Endodermal cell (in vitro differentiated cells): ENCODE measurements at regions not wholly inside any gene's neighbourhood (a gene's known extent, or its start where the extent isn't known, plus 50 kb on each side); places are given as distances from the start of the nearest gene placed in this dataset.

Experiments used
- DNase-seq: peaks from one replicate; pipeline ENCODE4 v3.0.0-alpha.2; 2017
- H3K27ac ChIP-seq: 2 replicates; pipeline ENCODE4 v1.5.1; 2013; ENCODE audit warnings: mild to moderate bottlenecking, low read depth, low read length, moderate library complexity
- H3K27me3 ChIP-seq: 2 replicates; pipeline ENCODE4 v1.6.1; 2013; ENCODE audit warnings: mild to moderate bottlenecking, low read length, moderate library complexity; ENCODE audit not compliant: insufficient read depth, control insufficient read depth, poor library complexity, severe bottlenecking
- H3K36me3 ChIP-seq: 2 replicates; pipeline ENCODE4 v1.7.0; 2013; ENCODE audit warnings: mild to moderate bottlenecking, low read length, moderate library complexity; ENCODE audit not compliant: control insufficient read depth, insufficient read depth
- H3K4me1 ChIP-seq: one replicate; pipeline ENCODE4 v1.7.0; 2013; ENCODE audit warnings: low read length; ENCODE audit not compliant: control insufficient read depth, insufficient read depth
- H3K4me3 ChIP-seq: 2 replicates; pipeline ENCODE4 v1.5.1; 2013; ENCODE audit warnings: mild to moderate bottlenecking, low read length, moderate library complexity
- H3K9ac ChIP-seq: 2 replicates; pipeline ENCODE4 v1.6.1; 2013; ENCODE audit warnings: mild to moderate bottlenecking, low read length, moderate library complexity; ENCODE audit not compliant: poor library complexity, severe bottlenecking; ENCODE audit errors: extremely low read depth
- H3K9me3 ChIP-seq: 2 replicates; pipeline ENCODE4 v1.6.1; 2013; ENCODE audit warnings: mild to moderate bottlenecking, low read length, moderate library complexity; ENCODE audit not compliant: control insufficient read depth
- H3K27ac Mint-ChIP-seq: 2 replicates; pipeline ENCODE4 v1.8.0; 2020; ENCODE audit warnings: mixed read lengths
- H3K27me3 Mint-ChIP-seq: 2 replicates; pipeline ENCODE4 v1.8.0; 2021; ENCODE audit warnings: mild to moderate bottlenecking, mixed read lengths; ENCODE audit not compliant: insufficient read depth
- H3K36me3 Mint-ChIP-seq: 2 replicates; pipeline ENCODE4 v1.8.0; 2020; ENCODE audit warnings: low read depth, mixed read lengths
- H3K4me1 Mint-ChIP-seq: 2 replicates; pipeline ENCODE4 v1.8.0; 2020; ENCODE audit warnings: mixed read lengths
- H3K4me3 Mint-ChIP-seq: 2 replicates; pipeline ENCODE4 v1.8.0; 2020; ENCODE audit warnings: mild to moderate bottlenecking, moderate library complexity, mixed read lengths
- H3K9me3 Mint-ChIP-seq: 2 replicates; pipeline ENCODE4 v1.8.0; 2020; ENCODE audit warnings: mild to moderate bottlenecking, mixed read lengths
- WGBS, 2 experiments: methylation state at CpG; one replicate each; pipeline versions ENCODE4 v1.1.5 to v1.1.7; 2013; ENCODE audit warnings: missing lambda C conversion rate in 2 of 2, mixed read lengths in 1 of 2; ENCODE audit not compliant: insufficient coverage in 1 of 2, insufficient read length in 1 of 2; 5-methylcytosine and 5-hydroxymethylcytosine counted together
- TF ChIP-seq, protein P1 (sequence below): fragments of 200-600 bp; sonication (generic); conservative IDR thresholded peaks from 2 replicates; pipeline ENCODE4 v1.5.0; 2021; ENCODE audit warnings: antibody characterized with exemption, mild to moderate bottlenecking

- Histone ChIP-seq H3K4me1 (no peaks in the 10 kb centered on the region), H3K27ac (no peak overlapping the region), H3K9ac (no peak overlapping the region), H3K4me3 (no peak overlapping the region), H3K27me3 (no peaks in the 10 kb centered on the region), H3K36me3 (no peaks in the 10 kb centered on the region), H3K9me3 (no peaks in the 10 kb centered on the region)
- Mint-ChIP-seq H3K9me3 (peaks cover 8% of the 10 kb centered on the region), H3K27ac (no peak overlapping the region), H3K4me3 (no peak overlapping the region), H3K36me3 (no peaks in the 10 kb centered on the region), H3K27me3 (no peaks in the 10 kb centered on the region), H3K4me1 (no peaks in the 10 kb centered on the region)
- WGBS, 2 experiments, result 82 to 85% methylated on average over 3 to 5 of the region's 5 CpGs
- TF ChIP-seq, protein P1, sequence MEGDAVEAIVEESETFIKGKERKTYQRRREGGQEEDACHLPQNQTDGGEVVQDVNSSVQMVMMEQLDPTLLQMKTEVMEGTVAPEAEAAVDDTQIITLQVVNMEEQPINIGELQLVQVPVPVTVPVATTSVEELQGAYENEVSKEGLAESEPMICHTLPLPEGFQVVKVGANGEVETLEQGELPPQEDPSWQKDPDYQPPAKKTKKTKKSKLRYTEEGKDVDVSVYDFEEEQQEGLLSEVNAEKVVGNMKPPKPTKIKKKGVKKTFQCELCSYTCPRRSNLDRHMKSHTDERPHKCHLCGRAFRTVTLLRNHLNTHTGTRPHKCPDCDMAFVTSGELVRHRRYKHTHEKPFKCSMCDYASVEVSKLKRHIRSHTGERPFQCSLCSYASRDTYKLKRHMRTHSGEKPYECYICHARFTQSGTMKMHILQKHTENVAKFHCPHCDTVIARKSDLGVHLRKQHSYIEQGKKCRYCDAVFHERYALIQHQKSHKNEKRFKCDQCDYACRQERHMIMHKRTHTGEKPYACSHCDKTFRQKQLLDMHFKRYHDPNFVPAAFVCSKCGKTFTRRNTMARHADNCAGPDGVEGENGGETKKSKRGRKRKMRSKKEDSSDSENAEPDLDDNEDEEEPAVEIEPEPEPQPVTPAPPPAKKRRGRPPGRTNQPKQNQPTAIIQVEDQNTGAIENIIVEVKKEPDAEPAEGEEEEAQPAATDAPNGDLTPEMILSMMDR, result no peak
- DNase-seq, result no peak
These were observed 145.6 kb downstream of the SMIM20 start for GRCh38 chr4:26059391-26060154.

DNA sequence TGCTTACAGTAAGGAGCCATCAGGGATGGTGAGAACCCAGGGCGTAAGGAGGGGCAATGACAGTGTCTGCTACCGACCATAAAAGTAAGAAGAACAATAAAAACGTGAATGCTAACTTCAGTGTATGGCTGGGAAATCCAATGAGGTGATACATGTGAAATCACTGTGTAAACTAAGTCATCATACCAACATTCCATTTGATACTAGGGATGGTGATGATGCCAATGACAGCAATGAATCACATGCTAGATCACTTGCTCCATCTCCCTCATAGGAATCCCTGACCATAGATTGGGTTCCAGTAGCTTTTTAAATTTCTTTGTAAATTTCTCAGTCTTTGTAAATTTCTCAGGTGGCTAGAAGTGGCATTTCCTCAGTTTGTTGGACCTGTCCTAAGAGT lies 146.3 kb downstream of the SMIM20 start:
- no peaks in the 10 kb centered on the region for H3K36me3 Mint-ChIP-seq
- Histone ChIP-seq H3K27me3 (no peaks in the 10 kb centered on the region), H3K27ac (no peak overlapping the region), H3K9me3 (no peaks in the 10 kb centered on the region), H3K4me1 (no peaks in the 10 kb centered on the region), H3K36me3 (no peaks in the 10 kb centered on the region), H3K9ac (no peak overlapping the region), H3K4me3 (no peak overlapping the region)
- no peaks in the 10 kb centered on the region for H3K27me3 Mint-ChIP-seq
- no peak overlapping the region for H3K27ac Mint-ChIP-seq
- no peaks in the 10 kb centered on the region for H3K4me1 Mint-ChIP-seq
- TF ChIP-seq, protein P1, result no peak
- DNase-seq, result no peak
- 90 to 96% methylated on average over 3 of the region's 3 CpGs for WGBS, 2 experiments
- H3K4me3 Mint-ChIP-seq, result no peak overlapping the region
- peaks cover 8% of the 10 kb centered on the region for H3K9me3 Mint-ChIP-seq

GRCh38 chr4:26061248-26061986 lies 147.4 kb downstream of the SMIM20 start:
- TF ChIP-seq, protein P1, result peak; percentile 81
- H3K4me1 Mint-ChIP-seq, result no peaks in the 10 kb centered on the region
- no peak overlapping the region for H3K4me3 Mint-ChIP-seq
- Histone ChIP-seq H3K27me3 (no peaks in the 10 kb centered on the region), H3K36me3 (no peaks in the 10 kb centered on the region), H3K9me3 (no peaks in the 10 kb centered on the region), H3K9ac (no peak overlapping the region), H3K27ac (no peak overlapping the region), H3K4me3 (no peak overlapping the region), H3K4me1 (no peaks in the 10 kb centered on the region)
- H3K27me3 Mint-ChIP-seq, result no peaks in the 10 kb centered on the region
- peak; percentile 77 for DNase-seq
- no peak overlapping the region for H3K27ac Mint-ChIP-seq
- 80 to 88% methylated on average over 5 to 7 of the region's 7 CpGs for WGBS, 2 experiments
- H3K9me3 Mint-ChIP-seq, result peaks cover 8% of the 10 kb centered on the region
- no peaks in the 10 kb centered on the region for H3K36me3 Mint-ChIP-seq
